HL-60 (cell line): ENCODE measurements at regions not wholly inside any gene's neighbourhood (a gene's known extent, or its start where the extent isn't known, plus 50 kb on each side); places are given as distances from the start of the nearest gene placed in this dataset.

ENCODE experiments used
- DNase-seq, 2 experiments: peaks; one replicate each; pipeline ENCODE4 v3.0.0-alpha.2; 2010 to 2020; ENCODE audit warnings: low read depth in 1 of 2, low spot score in 1 of 2
- H3K27ac ChIP-seq: fragments of 250-450 bp; sonication (Bioruptor Pico); replicated peaks from 2 replicates; pipeline ENCODE4 v1.5.1; 2020; ENCODE audit warnings: mild to moderate bottlenecking, moderate library complexity
- H3K27me3 ChIP-seq: fragments of 250-450 bp; sonication (Bioruptor Pico); 2 replicates; pipeline ENCODE4 v1.5.1; 2021; ENCODE audit warnings: mild to moderate bottlenecking, moderate library complexity; ENCODE audit not compliant: insufficient read depth, poor library complexity, severe bottlenecking
- H3K4me3 ChIP-seq: replicated peaks from 2 replicates; pipeline ENCODE4 v1.5.1; 2011; ENCODE audit warnings: mild to moderate bottlenecking, control low read depth, low read length; ENCODE audit not compliant: insufficient read depth
- CTCF ChIP-seq: IDR thresholded peaks from one replicate; pipeline ENCODE4 v1.5.1; 2011; ENCODE audit warnings: low read length, control low read depth, inconsistent platforms; ENCODE audit not compliant: insufficient read depth
- GABPA ChIP-seq: IDR thresholded peaks from 2 replicates; pipeline ENCODE4 v1.6.1; 2012; ENCODE audit warnings: low read depth
- POLR2AphosphoS5 ChIP-seq: IDR thresholded peaks from 2 replicates; pipeline ENCODE4 v1.6.1; 2012; ENCODE audit warnings: low read depth
- REST ChIP-seq: IDR thresholded peaks from 2 replicates; pipeline ENCODE4 v1.6.1; 2012; ENCODE audit warnings: low read depth; ENCODE audit not compliant: insufficient replicate concordance
- SPI1 ChIP-seq: IDR thresholded peaks from 2 replicates; pipeline ENCODE4 v1.6.1; 2012; ENCODE audit warnings: low read depth, mild to moderate bottlenecking, borderline replicate concordance

GRCh38 chr5:77869116-77869798 lies 93.1 kb upstream of the TBCA start:
- Histone ChIP-seq H3K27me3 (no peaks in the 10 kb centered on the region), H3K27ac (no peak overlapping the region), H3K4me3 (no peak overlapping the region)
- DNase-seq, result no peak
- TF ChIP-seq SPI1, result no peak
- TF ChIP-seq GABPA, result no peak
- TF ChIP-seq CTCF, result no peak
- no peak for TF ChIP-seq POLR2AphosphoS5
- TF ChIP-seq REST, result no peak

GRCh38 chr5:77867914-77868313 lies 91.8 kb upstream of the TBCA start:
- no peak overlapping the region for H3K27ac ChIP-seq
- DNase-seq, result no peak
- H3K27me3 ChIP-seq, result no peaks in the 10 kb centered on the region
- H3K4me3 ChIP-seq, result no peak overlapping the region
- TF ChIP-seq REST, result no peak
- TF ChIP-seq GABPA, result no peak
- TF ChIP-seq CTCF, result no peak
- TF ChIP-seq POLR2AphosphoS5, result no peak
- no peak for TF ChIP-seq SPI1

- H3K4me3 ChIP-seq, result no peak overlapping the region
- no peaks in the 10 kb centered on the region for H3K27me3 ChIP-seq
- no peak overlapping the region for H3K27ac ChIP-seq
- DNase-seq, result no peak
- no peak for TF ChIP-seq REST
- TF ChIP-seq POLR2AphosphoS5, result no peak
- TF ChIP-seq SPI1, result no peak
- no peak for TF ChIP-seq GABPA
- no peak for TF ChIP-seq CTCF
Observed at GRCh38 chr5:77867194-77867691, 91.1 kb upstream of the TBCA start.
